ENCODE measurements at regions not wholly inside any gene's neighbourhood (a gene's known extent, or its start where the extent isn't known, plus 50 kb on each side); places are given as distances from the start of the nearest gene placed in this dataset.

- DNase-seq (ENCODE audit: low spot score): no peak
Measured at GRCh38 chrY:19357249-19357648, 387.3 kb downstream of the KDM5D start.

GRCh38 chrY:19356735-19357134 is 387.8 kb downstream of the KDM5D start:
- DNase-seq (ENCODE audit: low spot score): no peak

- DNase-seq (ENCODE audit: low spot score): no peak
Measured at GRCh38 chrY:19354857-19355173, 389.7 kb downstream of the KDM5D start.

GRCh38 chrY:19354061-19354856 is 390.3 kb downstream of the KDM5D start:
- DNase-seq (ENCODE audit: low spot score): no peak

GRCh38 chrY:19351616-19352015 is 392.9 kb downstream of the KDM5D start:
- no peak for DNase-seq (ENCODE audit: low spot score)

- DNase-seq (ENCODE audit: low spot score): no peak
Measured at GRCh38 chrY:19321701-19322100, 422.8 kb downstream of the KDM5D start.

- DNase-seq (ENCODE audit: low spot score): no peak
Measured at GRCh38 chrY:19319135-19319534, 425.4 kb downstream of the KDM5D start.

GRCh38 chrY:19317271-19317987 is 427.1 kb downstream of the KDM5D start:
- DNase-seq (ENCODE audit: low spot score): no peak

GRCh38 chrY:19307627-19308026 is 436.9 kb downstream of the KDM5D start:
- DNase-seq (ENCODE audit: low spot score): no peak

- DNase-seq (ENCODE audit: low spot score): no peak
Measured at GRCh38 chrY:19303136-19303535, 441.4 kb downstream of the KDM5D start.

- no peak for DNase-seq (ENCODE audit: low spot score)
Measured at GRCh38 chrY:19290925-19291324, 453.6 kb downstream of the KDM5D start.

- DNase-seq (ENCODE audit: low spot score): no peak
Measured at GRCh38 chrY:19274076-19274475, 470.4 kb downstream of the KDM5D start.

GRCh38 chrY:19268331-19268730 is 476.2 kb downstream of the KDM5D start:
- no peak for DNase-seq (ENCODE audit: low spot score)

- DNase-seq (ENCODE audit: low spot score): no peak
Measured at GRCh38 chrY:19265404-19265803, 479.1 kb downstream of the KDM5D start.

GRCh38 chrY:19262310-19262709 is 482.2 kb downstream of the KDM5D start:
- no peak for DNase-seq (ENCODE audit: low spot score)

- no peak for DNase-seq (ENCODE audit: low spot score)
Measured at GRCh38 chrY:19232276-19232994, 458.9 kb upstream of the HSFY2 start.

- no peak for DNase-seq (ENCODE audit: low spot score)
Measured at GRCh38 chrY:19220784-19221183, 447.2 kb upstream of the HSFY2 start.

GRCh38 chrY:19208915-19209314 is 435.4 kb upstream of the HSFY2 start:
- DNase-seq (ENCODE audit: low spot score): no peak

- DNase-seq (ENCODE audit: low spot score): no peak
Measured at GRCh38 chrY:19207048-19207447, 433.5 kb upstream of the HSFY2 start.

- no peak for DNase-seq (ENCODE audit: low spot score)
Measured at GRCh38 chrY:19180824-19181223, 407.3 kb upstream of the HSFY2 start.

GRCh38 chrY:19168202-19168565 is 394.6 kb upstream of the HSFY2 start:
- DNase-seq (ENCODE audit: low spot score): no peak

GRCh38 chrY:19167319-19168201 is 394.0 kb upstream of the HSFY2 start:
- DNase-seq (ENCODE audit: low spot score): no peak
